Suprapubic skin (tissue), 4 donors: ENCODE measurements at regions not wholly inside any gene's neighbourhood (a gene's known extent, or its start where the extent isn't known, plus 50 kb on each side); places are given as distances from the start of the nearest gene placed in this dataset.

Experiments
- DNase-seq, 2 donors: peaks; one replicate each; pipeline ENCODE4 v3.0.0-alpha.2; 2019; ENCODE audit warnings: low spot score in 2 of 2
- H3K27ac ChIP-seq: fragments of 200-600 bp; sonication (generic); one replicate; pipeline ENCODE4 v1.5.1; 2019
- H3K27me3 ChIP-seq: fragments of 200-600 bp; sonication (generic); one replicate; pipeline ENCODE4 v1.5.1; 2019
- H3K36me3 ChIP-seq: fragments of 200-600 bp; sonication (generic); one replicate; pipeline ENCODE4 v1.5.1; 2019
- H3K4me1 ChIP-seq: fragments of 200-600 bp; sonication (generic); one replicate; pipeline ENCODE4 v1.5.1; 2019
- H3K4me3 ChIP-seq: fragments of 200-600 bp; sonication (generic); one replicate; pipeline ENCODE4 v1.5.1; 2019; ENCODE audit warnings: mild to moderate bottlenecking
- H3K9me3 ChIP-seq: fragments of 200-600 bp; sonication (generic); one replicate; pipeline ENCODE4 v1.5.1; 2019
- CTCF ChIP-seq, 2 donors: fragments of 200-600 bp in 1 of 2; fragments of 450-650 bp in 1 of 2; sonication (generic) in 1 of 2; IDR thresholded peaks; one replicate each; pipeline ENCODE4 v1.5.1; 2016 to 2019; ENCODE audit warnings: antibody characterized with exemption in 2 of 2, mild to moderate bottlenecking in 1 of 2, moderate library complexity in 1 of 2
- EP300 ChIP-seq: sonication (generic); formaldehyde crosslinking; IDR thresholded peaks from one replicate; pipeline ENCODE4 v1.6.1; 2017; ENCODE audit warnings: antibody characterized with exemption
- POLR2A ChIP-seq, 2 donors: fragments of 450-650 bp; IDR thresholded peaks; one replicate each; pipeline ENCODE4 v1.6.1; 2017; ENCODE audit warnings: antibody characterized with exemption in 2 of 2, mild to moderate bottlenecking in 2 of 2, moderate library complexity in 2 of 2
- POLR2AphosphoS5 ChIP-seq, 3 donors: sonication (generic); formaldehyde crosslinking; IDR thresholded peaks; one replicate each; pipeline ENCODE4 v1.6.1; 2017; ENCODE audit warnings: antibody characterized with exemption in 3 of 3
- WGBS: methylation state at CpG from one replicate; pipeline ENCODE4 v1.1.5; 2018; 5-methylcytosine and 5-hydroxymethylcytosine counted together

- no peak for DNase-seq
- Histone ChIP-seq H3K4me3 (no peak overlapping the region), H3K27ac (no peak overlapping the region), H3K27me3 (no peaks in the 10 kb centered on the region), H3K36me3 (no peaks in the 10 kb centered on the region), H3K9me3 (no peaks in the 10 kb centered on the region), H3K4me1 (peaks cover 4% of the 10 kb centered on the region)
- 72% methylated on average over 9 of the region's 9 CpGs for WGBS
- TF ChIP-seq EP300 (no peak), CTCF (IDR thresholded peaks at IDR 0.05) (no peak), POLR2A (IDR thresholded peaks at IDR 0.05) (no peak), POLR2AphosphoS5 (IDR thresholded peaks at IDR 0.05) (no peak)
Measured at GRCh38 chr2:217162533-217162932, 302.7 kb upstream of the TNP1 start.

- DNase-seq: no peak
- Histone ChIP-seq H3K4me3 (no peak overlapping the region), H3K27me3 (no peaks in the 10 kb centered on the region), H3K4me1 (peaks cover 4% of the 10 kb centered on the region), H3K36me3 (no peaks in the 10 kb centered on the region), H3K9me3 (no peaks in the 10 kb centered on the region), H3K27ac (no peak overlapping the region)
- TF ChIP-seq POLR2A (IDR thresholded peaks at IDR 0.05) (no peak), CTCF (IDR thresholded peaks at IDR 0.05) (no peak), EP300 (no peak), POLR2AphosphoS5 (IDR thresholded peaks at IDR 0.05) (no peak)
- WGBS: 66% methylated on average over 9 of the region's 9 CpGs
Measured at GRCh38 chr2:217160978-217161973, 301.4 kb upstream of the TNP1 start.

GRCh38 chr2:217160103-217160743, 300.4 kb upstream of the TNP1 start:
- DNase-seq: no peak
- H3K4me1 ChIP-seq: peaks cover 4% of the 10 kb centered on the region
- WGBS: 77% methylated on average over 4 of the region's 4 CpGs
- H3K9me3 ChIP-seq: no peaks in the 10 kb centered on the region
- TF ChIP-seq CTCF (IDR thresholded peaks at IDR 0.05) (no peak), POLR2A (IDR thresholded peaks at IDR 0.05) (no peak), POLR2AphosphoS5 (IDR thresholded peaks at IDR 0.05) (no peak), EP300 (no peak)
- H3K27me3 ChIP-seq: no peaks in the 10 kb centered on the region
- H3K4me3 ChIP-seq: no peak overlapping the region
- no peak overlapping the region for H3K27ac ChIP-seq
- H3K36me3 ChIP-seq: no peaks in the 10 kb centered on the region

GRCh38 chr2:217158928-217159327, 299.1 kb upstream of the TNP1 start:
- Histone ChIP-seq H3K27me3 (no peaks in the 10 kb centered on the region), H3K4me1 (peaks cover 4% of the 10 kb centered on the region), H3K9me3 (no peaks in the 10 kb centered on the region), H3K36me3 (no peaks in the 10 kb centered on the region), H3K4me3 (no peak overlapping the region), H3K27ac (no peak overlapping the region)
- WGBS: 90% methylated on average over 2 of the region's 2 CpGs
- TF ChIP-seq CTCF (IDR thresholded peaks at IDR 0.05): no peak
- DNase-seq: no peak

- no peak for DNase-seq
- Histone ChIP-seq H3K4me1 (peaks cover under 1% of the 10 kb centered on the region), H3K4me3 (no peak overlapping the region), H3K27ac (no peak overlapping the region), H3K27me3 (no peaks in the 10 kb centered on the region), H3K9me3 (no peaks in the 10 kb centered on the region), H3K36me3 (no peaks in the 10 kb centered on the region)
- 92% methylated on average over 6 of the region's 6 CpGs for WGBS
- TF ChIP-seq CTCF (IDR thresholded peaks at IDR 0.05) (no peak), EP300 (no peak), POLR2AphosphoS5 (IDR thresholded peaks at IDR 0.05) (no peak), POLR2A (IDR thresholded peaks at IDR 0.05) (no peak)
Measured at GRCh38 chr2:217157581-217157980, 297.7 kb upstream of the TNP1 start.
